H1 (cell line): ENCODE measurements at regions not wholly inside any gene's neighbourhood (a gene's known extent, or its start where the extent isn't known, plus 50 kb on each side); places are given as distances from the start of the nearest gene placed in this dataset.

Experiments used
- CTCF ChIA-PET: fragments of 300-600 bp; sonication (Branson Sonifier 250); formaldehyde crosslinking; loops from one replicate; lab custom pipeline; 2021; ENCODE audit not compliant: partially characterized antibody; lab: Charles Lee
- POLR2A ChIA-PET: fragments of 300-600 bp; sonication (Branson Sonifier 250); formaldehyde crosslinking; loops from one replicate; lab custom pipeline; 2021; ENCODE audit warnings: inconsistent platforms; ENCODE audit not compliant: partially characterized antibody; lab: Charles Lee
- DNase-seq, 2 experiments: peaks; one replicate each; pipeline versions ENCODE4 v3.0.0 to v3.0.0-alpha.2; 2010 to 2022; ENCODE audit warnings: low spot score in 2 of 2, low read depth in 1 of 2, mixed read lengths in 1 of 2
- FAIRE-seq: peaks from 2 replicates; lab custom pipeline; 2011; peaks lifted over from hg19 to GRCh38; lab: Jason Lieb, UNC
- H2AFZ ChIP-seq: 2 replicates; pipeline ENCODE4 v1.8.1; 2012; ENCODE audit warnings: low read length, inconsistent platforms
- H2AK5ac ChIP-seq: 2 replicates; pipeline ENCODE4 v1.6.1; 2013; ENCODE audit warnings: low read depth, low read length
- H2BK120ac ChIP-seq: replicated peaks from 2 replicates; pipeline ENCODE3; 2013; ENCODE audit warnings: low read depth, low read length, inconsistent platforms
- H2BK12ac ChIP-seq: 2 replicates; pipeline ENCODE4 v1.6.1; 2013; ENCODE audit warnings: low read depth, low read length
- H2BK15ac ChIP-seq: 2 replicates; pipeline ENCODE4 v1.6.1; 2013; ENCODE audit warnings: low read length
- H2BK20ac ChIP-seq: 2 replicates; pipeline ENCODE4 v1.6.1; 2013; ENCODE audit warnings: low read length
- H2BK5ac ChIP-seq: 2 replicates; pipeline ENCODE4 v1.6.1; 2013; ENCODE audit warnings: low read depth, low read length
- H3K14ac ChIP-seq: 2 replicates; pipeline ENCODE4 v1.6.1; 2013; ENCODE audit warnings: inconsistent platforms; ENCODE audit not compliant: insufficient read length
- H3K18ac ChIP-seq: 2 replicates; pipeline ENCODE4 v1.6.1; 2013; ENCODE audit warnings: low read length; ENCODE audit errors: extremely low read depth
- H3K23ac ChIP-seq: 2 replicates; pipeline ENCODE4 v1.6.1; 2013; ENCODE audit warnings: inconsistent platforms; ENCODE audit not compliant: insufficient read length
- H3K23me2 ChIP-seq: 2 replicates; pipeline ENCODE4 v1.6.1; 2013; ENCODE audit warnings: low read depth, low read length
- H3K27ac ChIP-seq: 2 replicates; pipeline ENCODE4 v1.6.1; 2011; ENCODE audit warnings: low read depth, low read length, inconsistent platforms
- H3K27me3 ChIP-seq, 4 experiments: replicated peaks in 1 of 4; 1 replicate in 1 of 4; 2 replicates in 3 of 4; pipeline versions ENCODE4 v1.6.1 to v1.8.1; 2011 to 2013; ENCODE audit warnings: low read length in 3 of 4, mild to moderate bottlenecking in 3 of 4, inconsistent platforms in 2 of 4, mixed read lengths in 2 of 4, moderate library complexity in 1 of 4; ENCODE audit not compliant: control insufficient read depth in 3 of 4, insufficient read depth in 3 of 4; ENCODE audit errors: extremely low read depth in 1 of 4
- H3K36me3 ChIP-seq, 4 experiments: 2 replicates each; pipeline versions ENCODE4 v1.6.1 to v1.8.1; 2011 to 2013; ENCODE audit warnings: mild to moderate bottlenecking in 4 of 4, low read length in 3 of 4, moderate library complexity in 2 of 4, control low read depth in 1 of 4, inconsistent platforms in 1 of 4; ENCODE audit not compliant: insufficient read depth in 4 of 4, control insufficient read depth in 2 of 4
- H3K4ac ChIP-seq: replicated peaks from 2 replicates; pipeline ENCODE3; 2013; ENCODE audit warnings: low read length, low read depth, mixed read lengths, inconsistent platforms; ENCODE audit not compliant: insufficient read length
- H3K4me1 ChIP-seq, 4 experiments: replicated peaks in 1 of 4; 1 replicate in 1 of 4; 2 replicates in 3 of 4; pipeline versions ENCODE4 v1.6.1 to v1.8.1; 2011 to 2013; ENCODE audit warnings: low read length in 3 of 4, inconsistent platforms in 2 of 4, mixed read lengths in 1 of 4; ENCODE audit not compliant: insufficient read depth in 4 of 4, control insufficient read depth in 3 of 4
- H3K4me2 ChIP-seq, 2 experiments: 2 replicates each; pipeline versions ENCODE4 v1.6.1 to v1.8.1; 2011 to 2013; ENCODE audit warnings: low read depth in 2 of 2, low read length in 2 of 2, control low read depth in 1 of 2, inconsistent platforms in 1 of 2, mild to moderate bottlenecking in 1 of 2; ENCODE audit not compliant: insufficient read depth in 1 of 2
- H3K4me3 ChIP-seq, 4 experiments: fragments of 200-600, 300-600 bp in 1 of 4; sonication (generic), shearing (Covaris generic), sonication (Bioruptor Twin) in 1 of 4; 2 replicates each; pipeline versions ENCODE4 v1.5.1 to v1.8.1; 2011 to 2016; ENCODE audit warnings: low read length in 4 of 4, low read depth in 3 of 4, control low read depth in 2 of 4, inconsistent platforms in 2 of 4, mild to moderate bottlenecking in 2 of 4, mixed read lengths in 1 of 4, moderate library complexity in 1 of 4; ENCODE audit not compliant: insufficient read depth in 2 of 4; ENCODE audit errors: extremely low read depth in 1 of 4
- H3K56ac ChIP-seq: replicated peaks from 2 replicates; pipeline ENCODE3; 2013; ENCODE audit warnings: low read depth, mild to moderate bottlenecking, mixed read lengths, low read length, inconsistent platforms; ENCODE audit not compliant: insufficient read length
- H3K79me1 ChIP-seq: 2 replicates; pipeline ENCODE4 v1.6.1; 2013; ENCODE audit warnings: low read depth, low read length, control low read depth
- H3K79me2 ChIP-seq, 2 experiments: 2 replicates each; pipeline versions ENCODE4 v1.6.1 to v1.8.1; 2012 to 2013; ENCODE audit warnings: low read length in 2 of 2, mild to moderate bottlenecking in 2 of 2, inconsistent platforms in 1 of 2; ENCODE audit not compliant: insufficient read depth in 2 of 2, control insufficient read depth in 1 of 2
- H3K9ac ChIP-seq, 4 experiments: replicated peaks in 1 of 4; 1 replicate in 1 of 4; 2 replicates in 3 of 4; pipeline versions ENCODE4 v1.6.1 to v1.8.1; 2011 to 2013; ENCODE audit warnings: low read depth in 3 of 4, low read length in 3 of 4, control low read depth in 2 of 4, mild to moderate bottlenecking in 2 of 4, moderate library complexity in 2 of 4, inconsistent platforms in 1 of 4; ENCODE audit errors: extremely low read depth in 1 of 4
- H3K9me3 ChIP-seq, 2 experiments: 2 replicates each; pipeline versions ENCODE4 v1.6.1 to v1.8.1; 2012 to 2013; ENCODE audit warnings: mild to moderate bottlenecking in 2 of 2, moderate library complexity in 2 of 2, control low read depth in 1 of 2, inconsistent platforms in 1 of 2, low read depth in 1 of 2, low read length in 1 of 2, mixed read lengths in 1 of 2; ENCODE audit not compliant: insufficient read depth in 2 of 2
- H4K20me1 ChIP-seq, 2 experiments: replicated peaks in 1 of 2; 2 replicates each; pipeline versions ENCODE3 to v1.8.1; 2011 to 2013; ENCODE audit warnings: inconsistent platforms in 2 of 2, low read length in 2 of 2, mild to moderate bottlenecking in 1 of 2; ENCODE audit not compliant: insufficient read depth in 2 of 2, control insufficient read depth in 1 of 2
- H4K5ac ChIP-seq: 2 replicates; pipeline ENCODE4 v1.6.1; 2013; ENCODE audit warnings: low read length, low read depth, mixed read lengths, inconsistent platforms; ENCODE audit not compliant: insufficient read length
- H4K8ac ChIP-seq: 2 replicates; pipeline ENCODE4 v1.8.0; 2013; ENCODE audit warnings: mild to moderate bottlenecking, moderate library complexity, low read length, inconsistent platforms; ENCODE audit not compliant: insufficient read depth; ENCODE audit errors: extremely low read depth
- H4K91ac ChIP-seq: replicated peaks from 2 replicates; pipeline ENCODE3; 2013; ENCODE audit warnings: low read length, mixed read lengths, inconsistent platforms; ENCODE audit not compliant: insufficient read length
- KDM4A ChIP-seq: IDR thresholded peaks from one replicate; pipeline ENCODE4 v1.7.1; 2012; ENCODE audit warnings: low read depth, mild to moderate bottlenecking, moderate library complexity, low read length, inconsistent platforms; ENCODE audit not compliant: severe bottlenecking
- KDM5A ChIP-seq: fragments of 200-600 bp; IDR thresholded peaks from 2 replicates; pipeline ENCODE4 v1.7.1; 2012; ENCODE audit warnings: mild to moderate bottlenecking, low read length, inconsistent platforms, mixed read lengths
- SIX5 ChIP-seq: IDR thresholded peaks from 2 replicates; pipeline ENCODE4 v1.6.1; 2011; ENCODE audit warnings: mild to moderate bottlenecking, low read depth, low read length
- TBP ChIP-seq: IDR thresholded peaks from 2 replicates; pipeline ENCODE4 v1.6.1; 2011; ENCODE audit warnings: low read depth, low read length, improper control_type of control experiment
- WGBS, 2 experiments: shearing (Covaris generic) in 1 of 2; methylation state at CpG; one replicate each; pipeline versions ENCODE4 v1.1.6 to v1.1.7; 2013 to 2015; ENCODE audit warnings: low lambda C conversion rate in 2 of 2, mixed read lengths in 2 of 2, inconsistent platforms in 1 of 2, low coverage in 1 of 2, missing lambda C conversion rate in 1 of 2; ENCODE audit not compliant: insufficient replicate concordance in 2 of 2, insufficient coverage in 1 of 2, insufficient read length in 1 of 2; ENCODE audit errors: extremely low coverage in 1 of 2, missing lambda C conversion rate in 1 of 2; 5-methylcytosine and 5-hydroxymethylcytosine counted together
- TF ChIP-seq, protein P1 (sequence below): IDR thresholded peaks from 2 replicates; pipeline ENCODE4 v1.6.1; 2011; ENCODE audit warnings: low read length, improper control_type of control experiment

DNA sequence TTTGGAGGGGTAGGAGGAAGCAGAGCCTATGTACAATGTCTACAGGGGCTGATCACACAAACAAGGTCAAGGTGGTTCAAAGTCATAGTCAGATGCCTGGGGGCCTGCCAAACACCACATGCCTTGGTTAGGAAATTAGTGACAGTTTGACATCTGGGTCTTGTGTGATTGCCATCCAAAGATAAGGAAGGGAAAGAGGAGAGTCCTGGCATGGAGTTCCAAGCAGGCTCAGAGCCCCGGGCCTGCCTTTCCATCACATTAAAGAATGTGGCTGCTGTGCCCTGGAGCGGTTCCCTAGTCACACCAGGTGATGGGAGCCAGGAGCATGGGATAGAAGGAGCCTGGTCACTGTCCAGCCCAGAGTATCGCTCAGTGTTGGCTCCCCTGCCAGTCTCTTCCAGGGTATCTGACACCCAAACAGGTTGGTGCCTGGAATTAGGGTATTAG is 53.6 kb upstream of the BCL2L14 start:
- Histone ChIP-seq H2AK5ac (no peak overlapping the region; the same call in 1 of the 2 replicates), H4K8ac (no peak overlapping the region), H3K79me1 (no peaks in the 10 kb centered on the region), H4K91ac (no peak overlapping the region), H2AFZ (no peak overlapping the region), H3K36me3 (no peaks in the 10 kb centered on the region), H2BK20ac (no peak overlapping the region), H2BK12ac (no peak overlapping the region), H3K23ac (no peak overlapping the region), H3K18ac (peak overlapping the region; percentile 48; the same call in 1 of the 2 replicates), H2BK120ac (no peak overlapping the region), H2BK5ac (no peak overlapping the region), H3K56ac (no peak overlapping the region), H3K27me3 (no peaks in the 10 kb centered on the region; a peak in 1 of 7 replicates), H3K9ac (no peak overlapping the region), H3K4me3 (no peak overlapping the region), H3K4me2 (no peak overlapping the region), H3K4me1 (peaks cover 0 to 4% (median 0%) of the 10 kb centered on the region in 4 experiments; a peak in 1 of 7 replicates), H3K23me2 (no peaks in the 10 kb centered on the region), H4K5ac (no peak overlapping the region), H3K27ac (no peak overlapping the region), H3K14ac (no peak overlapping the region), H3K9me3 (no peaks in the 10 kb centered on the region), H2BK15ac (no peak overlapping the region), H3K4ac (no peak overlapping the region), H4K20me1 (no peaks in the 10 kb centered on the region), H3K79me2 (no peaks in the 10 kb centered on the region)
- FAIRE-seq (no peak), DNase-seq (no peak)
- ChIA-PET CTCF (interaction anchor here (0.6 to 2.1 kb wide), 18 partner anchors 9 to 691 kb away, joined by 3 to 9 read pairs (median 4); no protein-coding TSS in a partner anchor), POLR2A (interaction anchor here (1.2 kb wide), 1 partner anchor 8 kb away, joined by 4 read pairs; no protein-coding TSS in a partner anchor)
- TF ChIP-seq KDM4A (no peak), TBP (no peak), SIX5 (no peak), KDM5A (no peak)
- TF ChIP-seq, protein P1, sequence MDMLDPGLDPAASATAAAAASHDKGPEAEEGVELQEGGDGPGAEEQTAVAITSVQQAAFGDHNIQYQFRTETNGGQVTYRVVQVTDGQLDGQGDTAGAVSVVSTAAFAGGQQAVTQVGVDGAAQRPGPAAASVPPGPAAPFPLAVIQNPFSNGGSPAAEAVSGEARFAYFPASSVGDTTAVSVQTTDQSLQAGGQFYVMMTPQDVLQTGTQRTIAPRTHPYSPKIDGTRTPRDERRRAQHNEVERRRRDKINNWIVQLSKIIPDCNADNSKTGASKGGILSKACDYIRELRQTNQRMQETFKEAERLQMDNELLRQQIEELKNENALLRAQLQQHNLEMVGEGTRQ: no peak
- WGBS, 2 experiments: 91% methylated on average over 3 of the region's 3 CpGs; no CpG with 5 or more reads in 1 of the 2 experiments
